H1 (cell line): ENCODE measurements at regions not wholly inside any gene's neighbourhood (a gene's known extent, or its start where the extent isn't known, plus 50 kb on each side); places are given as distances from the start of the nearest gene placed in this dataset.

Experiments
- CTCF ChIA-PET: fragments of 300-600 bp; sonication (Branson Sonifier 250); formaldehyde crosslinking; loops from one replicate; lab custom pipeline; 2021; ENCODE audit not compliant: partially characterized antibody; lab: Charles Lee
- POLR2A ChIA-PET: fragments of 300-600 bp; sonication (Branson Sonifier 250); formaldehyde crosslinking; loops from one replicate; lab custom pipeline; 2021; ENCODE audit warnings: inconsistent platforms; ENCODE audit not compliant: partially characterized antibody; lab: Charles Lee
- DNase-seq, 2 experiments: peaks; one replicate each; pipeline versions ENCODE4 v3.0.0 to v3.0.0-alpha.2; 2010 to 2022; ENCODE audit warnings: low spot score in 2 of 2, low read depth in 1 of 2, mixed read lengths in 1 of 2
- FAIRE-seq: peaks from 2 replicates; lab custom pipeline; 2011; peaks lifted over from hg19 to GRCh38; lab: Jason Lieb, UNC
- H2AFZ ChIP-seq: 2 replicates; pipeline ENCODE4 v1.8.1; 2012; ENCODE audit warnings: low read length, inconsistent platforms
- H2AK5ac ChIP-seq: 2 replicates; pipeline ENCODE4 v1.6.1; 2013; ENCODE audit warnings: low read depth, low read length
- H2BK120ac ChIP-seq: replicated peaks from 2 replicates; pipeline ENCODE3; 2013; ENCODE audit warnings: low read depth, low read length, inconsistent platforms
- H2BK12ac ChIP-seq: 2 replicates; pipeline ENCODE4 v1.6.1; 2013; ENCODE audit warnings: low read depth, low read length
- H2BK15ac ChIP-seq: 2 replicates; pipeline ENCODE4 v1.6.1; 2013; ENCODE audit warnings: low read length
- H2BK20ac ChIP-seq: 2 replicates; pipeline ENCODE4 v1.6.1; 2013; ENCODE audit warnings: low read length
- H2BK5ac ChIP-seq: 2 replicates; pipeline ENCODE4 v1.6.1; 2013; ENCODE audit warnings: low read depth, low read length
- H3K14ac ChIP-seq: 2 replicates; pipeline ENCODE4 v1.6.1; 2013; ENCODE audit warnings: inconsistent platforms; ENCODE audit not compliant: insufficient read length
- H3K18ac ChIP-seq: 2 replicates; pipeline ENCODE4 v1.6.1; 2013; ENCODE audit warnings: low read length; ENCODE audit errors: extremely low read depth
- H3K23ac ChIP-seq: 2 replicates; pipeline ENCODE4 v1.6.1; 2013; ENCODE audit warnings: inconsistent platforms; ENCODE audit not compliant: insufficient read length
- H3K23me2 ChIP-seq: 2 replicates; pipeline ENCODE4 v1.6.1; 2013; ENCODE audit warnings: low read depth, low read length
- H3K27ac ChIP-seq: 2 replicates; pipeline ENCODE4 v1.6.1; 2011; ENCODE audit warnings: low read depth, low read length, inconsistent platforms
- H3K27me3 ChIP-seq, 4 experiments: replicated peaks in 1 of 4; 1 replicate in 1 of 4; 2 replicates in 3 of 4; pipeline versions ENCODE4 v1.6.1 to v1.8.1; 2011 to 2013; ENCODE audit warnings: low read length in 3 of 4, mild to moderate bottlenecking in 3 of 4, inconsistent platforms in 2 of 4, mixed read lengths in 2 of 4, moderate library complexity in 1 of 4; ENCODE audit not compliant: control insufficient read depth in 3 of 4, insufficient read depth in 3 of 4; ENCODE audit errors: extremely low read depth in 1 of 4
- H3K36me3 ChIP-seq, 4 experiments: 2 replicates each; pipeline versions ENCODE4 v1.6.1 to v1.8.1; 2011 to 2013; ENCODE audit warnings: mild to moderate bottlenecking in 4 of 4, low read length in 3 of 4, moderate library complexity in 2 of 4, control low read depth in 1 of 4, inconsistent platforms in 1 of 4; ENCODE audit not compliant: insufficient read depth in 4 of 4, control insufficient read depth in 2 of 4
- H3K4ac ChIP-seq: replicated peaks from 2 replicates; pipeline ENCODE3; 2013; ENCODE audit warnings: low read length, low read depth, mixed read lengths, inconsistent platforms; ENCODE audit not compliant: insufficient read length
- H3K4me1 ChIP-seq, 4 experiments: replicated peaks in 1 of 4; 1 replicate in 1 of 4; 2 replicates in 3 of 4; pipeline versions ENCODE4 v1.6.1 to v1.8.1; 2011 to 2013; ENCODE audit warnings: low read length in 3 of 4, inconsistent platforms in 2 of 4, mixed read lengths in 1 of 4; ENCODE audit not compliant: insufficient read depth in 4 of 4, control insufficient read depth in 3 of 4
- H3K4me2 ChIP-seq, 2 experiments: 2 replicates each; pipeline versions ENCODE4 v1.6.1 to v1.8.1; 2011 to 2013; ENCODE audit warnings: low read depth in 2 of 2, low read length in 2 of 2, control low read depth in 1 of 2, inconsistent platforms in 1 of 2, mild to moderate bottlenecking in 1 of 2; ENCODE audit not compliant: insufficient read depth in 1 of 2
- H3K4me3 ChIP-seq, 4 experiments: fragments of 200-600, 300-600 bp in 1 of 4; sonication (generic), shearing (Covaris generic), sonication (Bioruptor Twin) in 1 of 4; 2 replicates each; pipeline versions ENCODE4 v1.5.1 to v1.8.1; 2011 to 2016; ENCODE audit warnings: low read length in 4 of 4, low read depth in 3 of 4, control low read depth in 2 of 4, inconsistent platforms in 2 of 4, mild to moderate bottlenecking in 2 of 4, mixed read lengths in 1 of 4, moderate library complexity in 1 of 4; ENCODE audit not compliant: insufficient read depth in 2 of 4; ENCODE audit errors: extremely low read depth in 1 of 4
- H3K56ac ChIP-seq: replicated peaks from 2 replicates; pipeline ENCODE3; 2013; ENCODE audit warnings: low read depth, mild to moderate bottlenecking, mixed read lengths, low read length, inconsistent platforms; ENCODE audit not compliant: insufficient read length
- H3K79me1 ChIP-seq: 2 replicates; pipeline ENCODE4 v1.6.1; 2013; ENCODE audit warnings: low read depth, low read length, control low read depth
- H3K79me2 ChIP-seq, 2 experiments: 2 replicates each; pipeline versions ENCODE4 v1.6.1 to v1.8.1; 2012 to 2013; ENCODE audit warnings: low read length in 2 of 2, mild to moderate bottlenecking in 2 of 2, inconsistent platforms in 1 of 2; ENCODE audit not compliant: insufficient read depth in 2 of 2, control insufficient read depth in 1 of 2
- H3K9ac ChIP-seq, 4 experiments: replicated peaks in 1 of 4; 1 replicate in 1 of 4; 2 replicates in 3 of 4; pipeline versions ENCODE4 v1.6.1 to v1.8.1; 2011 to 2013; ENCODE audit warnings: low read depth in 3 of 4, low read length in 3 of 4, control low read depth in 2 of 4, mild to moderate bottlenecking in 2 of 4, moderate library complexity in 2 of 4, inconsistent platforms in 1 of 4; ENCODE audit errors: extremely low read depth in 1 of 4
- H3K9me3 ChIP-seq, 2 experiments: 2 replicates each; pipeline versions ENCODE4 v1.6.1 to v1.8.1; 2012 to 2013; ENCODE audit warnings: mild to moderate bottlenecking in 2 of 2, moderate library complexity in 2 of 2, control low read depth in 1 of 2, inconsistent platforms in 1 of 2, low read depth in 1 of 2, low read length in 1 of 2, mixed read lengths in 1 of 2; ENCODE audit not compliant: insufficient read depth in 2 of 2
- H4K20me1 ChIP-seq, 2 experiments: replicated peaks in 1 of 2; 2 replicates each; pipeline versions ENCODE3 to v1.8.1; 2011 to 2013; ENCODE audit warnings: inconsistent platforms in 2 of 2, low read length in 2 of 2, mild to moderate bottlenecking in 1 of 2; ENCODE audit not compliant: insufficient read depth in 2 of 2, control insufficient read depth in 1 of 2
- H4K5ac ChIP-seq: 2 replicates; pipeline ENCODE4 v1.6.1; 2013; ENCODE audit warnings: low read length, low read depth, mixed read lengths, inconsistent platforms; ENCODE audit not compliant: insufficient read length
- H4K8ac ChIP-seq: 2 replicates; pipeline ENCODE4 v1.8.0; 2013; ENCODE audit warnings: mild to moderate bottlenecking, moderate library complexity, low read length, inconsistent platforms; ENCODE audit not compliant: insufficient read depth; ENCODE audit errors: extremely low read depth
- H4K91ac ChIP-seq: replicated peaks from 2 replicates; pipeline ENCODE3; 2013; ENCODE audit warnings: low read length, mixed read lengths, inconsistent platforms; ENCODE audit not compliant: insufficient read length
- BRCA1 ChIP-seq: IDR thresholded peaks from 2 replicates; pipeline ENCODE4 v1.6.1; 2012; ENCODE audit warnings: low read depth, low read length, improper control_type of control experiment
- EZH2 ChIP-seq: fragments of 200-600 bp; sonication (generic); IDR thresholded peaks from 2 replicates; pipeline ENCODE4 v1.7.1; 2012; ENCODE audit warnings: low read depth, mild to moderate bottlenecking, moderate library complexity, low read length, inconsistent platforms; ENCODE audit not compliant: severe bottlenecking
- JUN ChIP-seq: IDR thresholded peaks from 2 replicates; pipeline ENCODE4 v1.6.1; 2011; ENCODE audit warnings: low read depth, mild to moderate bottlenecking, improper control_type of control experiment, low read length
- KDM1A ChIP-seq: fragments of 200-600, 300-600 bp; sonication (generic); IDR thresholded peaks from 2 replicates; pipeline ENCODE4 v1.7.1; 2016; ENCODE audit warnings: mild to moderate bottlenecking, low read length, borderline replicate concordance
- RBBP5 ChIP-seq: IDR thresholded peaks from 2 replicates; pipeline ENCODE4 v1.7.1; 2012; ENCODE audit warnings: low read depth, mild to moderate bottlenecking, inconsistent platforms, low read length, moderate library complexity, borderline replicate concordance
- SUZ12 ChIP-seq: fragments of 200-600 bp; sonication (generic); IDR thresholded peaks from 2 replicates; pipeline ENCODE4 v1.6.1; 2012; ENCODE audit warnings: mild to moderate bottlenecking, inconsistent platforms, low read length, moderate library complexity, mixed read lengths
- TEAD4 ChIP-seq: IDR thresholded peaks from 2 replicates; pipeline ENCODE4 v1.6.1; 2012; ENCODE audit warnings: low read depth, low read length, inconsistent platforms, mixed read lengths
- YY1 ChIP-seq: IDR thresholded peaks from 2 replicates; pipeline ENCODE4 v1.6.1; 2011; ENCODE audit warnings: low read depth, mild to moderate bottlenecking, low read length
- WGBS, 2 experiments: shearing (Covaris generic) in 1 of 2; methylation state at CpG; one replicate each; pipeline versions ENCODE4 v1.1.6 to v1.1.7; 2013 to 2015; ENCODE audit warnings: low lambda C conversion rate in 2 of 2, mixed read lengths in 2 of 2, inconsistent platforms in 1 of 2, low coverage in 1 of 2, missing lambda C conversion rate in 1 of 2; ENCODE audit not compliant: insufficient replicate concordance in 2 of 2, insufficient coverage in 1 of 2, insufficient read length in 1 of 2; ENCODE audit errors: extremely low coverage in 1 of 2, missing lambda C conversion rate in 1 of 2; 5-methylcytosine and 5-hydroxymethylcytosine counted together

- Histone ChIP-seq H2BK5ac (no peak overlapping the region), H3K23me2 (no peaks in the 10 kb centered on the region), H2BK120ac (no peak overlapping the region), H2AK5ac (no peak overlapping the region), H3K79me1 (no peaks in the 10 kb centered on the region), H4K91ac (no peak overlapping the region), H2BK12ac (no peak overlapping the region), H3K36me3 (no peaks in the 10 kb centered on the region)
- DNase-seq, result no peak
- POLR2A ChIA-PET, result no interaction called here
- TF ChIP-seq KDM1A, result no peak
- no peak for TF ChIP-seq TEAD4
- no peak for TF ChIP-seq BRCA1
- no peak for TF ChIP-seq SUZ12
- no peak for TF ChIP-seq JUN
- TF ChIP-seq RBBP5, result no peak
- no peak for TF ChIP-seq YY1
- TF ChIP-seq EZH2, result no peak
- TF ChIP-seq, all 59 proteins: peak for 0
- no peak overlapping the region for H3K23ac ChIP-seq
- H3K4ac ChIP-seq, result no peak overlapping the region
- no peak overlapping the region for H3K4me3 ChIP-seq
- H3K4me2 ChIP-seq, result no peak overlapping the region
- no peak overlapping the region for H3K56ac ChIP-seq
- no peak for FAIRE-seq
- no peak overlapping the region for H3K9ac ChIP-seq
- CTCF ChIA-PET, result no interaction called here
- WGBS, 2 experiments, result 87% methylated on average over 2 of the region's 2 CpGs; no CpG with 5 or more reads in 1 of the 2 experiments
- H3K9me3 ChIP-seq, result no peaks in the 10 kb centered on the region
- H3K14ac ChIP-seq, result no peak overlapping the region
- H2AFZ ChIP-seq, result no peak overlapping the region
- no peak overlapping the region for H3K18ac ChIP-seq
- no peak overlapping the region for H2BK15ac ChIP-seq
- H2BK20ac ChIP-seq, result no peak overlapping the region
- H3K79me2 ChIP-seq, result no peaks in the 10 kb centered on the region
- no peaks in the 10 kb centered on the region for H4K20me1 ChIP-seq
- no peaks in the 10 kb centered on the region for H3K27me3 ChIP-seq
- H4K5ac ChIP-seq, result no peak overlapping the region
- H4K8ac ChIP-seq, result no peak overlapping the region
- H3K27ac ChIP-seq, result no peak overlapping the region
- no peaks in the 10 kb centered on the region for H3K4me1 ChIP-seq
These were observed 1152.1 kb downstream of the FAT4 start for GRCh38 chr4:126466848-126467247.
